Natural killer cell (primary cell): ENCODE measurements at regions not wholly inside any gene's neighbourhood (a gene's known extent, or its start where the extent isn't known, plus 50 kb on each side); places are given as distances from the start of the nearest gene placed in this dataset.

Experiments
- ATAC-seq, 3 donors: fragments of 150-1000 bp in 2 of 3; fragments of 200-7000 bp in 1 of 3; cut with Tn5 transposase; 1 replicate in 1 of 3; 2 replicates in 2 of 3; pipeline ENCODE4 v1.10.0; 2021; ENCODE audit warnings: mild to moderate bottlenecking in 2 of 3, moderate library complexity in 2 of 3
- DNase-seq, 2 donors: peaks; one replicate each; pipeline versions ENCODE4 v3.0.0 to v3.0.0-alpha.2; 2013 to 2021; ENCODE audit warnings: mixed read lengths in 1 of 2
- H3K27ac ChIP-seq: one replicate; pipeline ENCODE4 v1.5.1; 2013; ENCODE audit warnings: mild to moderate bottlenecking, low read length
- H3K27me3 ChIP-seq: one replicate; pipeline ENCODE4 v1.6.1; 2013; ENCODE audit warnings: low read length; ENCODE audit not compliant: control insufficient read depth, insufficient read depth
- H3K36me3 ChIP-seq: one replicate; pipeline ENCODE4 v1.6.1; 2013; ENCODE audit warnings: low read length; ENCODE audit not compliant: control insufficient read depth, insufficient read depth
- H3K4me1 ChIP-seq: one replicate; pipeline ENCODE4 v1.6.1; 2013; ENCODE audit warnings: low read length; ENCODE audit not compliant: control insufficient read depth, insufficient read depth
- H3K4me3 ChIP-seq: one replicate; pipeline ENCODE4 v1.5.1; 2013; ENCODE audit warnings: low read length
- H3K9me3 ChIP-seq: one replicate; pipeline ENCODE4 v1.6.1; 2013; ENCODE audit warnings: low read length; ENCODE audit not compliant: control insufficient read depth, insufficient read depth
- H3K27ac Mint-ChIP-seq, 2 donors: one replicate each; pipeline ENCODE4 v1.8.0; 2022; ENCODE audit warnings: mild to moderate bottlenecking in 2 of 2, mixed read lengths in 2 of 2, moderate library complexity in 1 of 2
- H3K27me3 Mint-ChIP-seq, 2 donors: one replicate each; pipeline ENCODE4 v1.8.0; 2022; ENCODE audit warnings: low read depth in 2 of 2, mixed read lengths in 2 of 2
- H3K36me3 Mint-ChIP-seq: one replicate; pipeline ENCODE4 v1.8.0; 2022; ENCODE audit warnings: mixed read lengths
- H3K4me1 Mint-ChIP-seq, 2 donors: one replicate each; pipeline ENCODE4 v1.8.0; 2022; ENCODE audit warnings: mixed read lengths in 2 of 2
- H3K4me3 Mint-ChIP-seq: one replicate; pipeline ENCODE4 v1.8.0; 2022; ENCODE audit warnings: mild to moderate bottlenecking, moderate library complexity, mixed read lengths
- H3K9me3 Mint-ChIP-seq, 2 donors: one replicate each; pipeline ENCODE4 v1.8.0; 2022; ENCODE audit warnings: mixed read lengths in 2 of 2
- CTCF ChIP-seq: fragments of 200-600 bp; IDR thresholded peaks from one replicate; pipeline ENCODE4 v1.8.0; 2022; ENCODE audit warnings: antibody characterized with exemption
- WGBS: methylation state at CpG from one replicate; pipeline ENCODE4 v1.1.7; 2013; ENCODE audit warnings: missing lambda C conversion rate; ENCODE audit not compliant: insufficient coverage; 5-methylcytosine and 5-hydroxymethylcytosine counted together
- intact Hi-C: fragments of 100-400 bp; cut with micrococcal nuclease; formaldehyde crosslinking; loops from one replicate; pipeline ENCODE4 v1.14.2; 2022

- Histone ChIP-seq H3K27me3 (no peaks in the 10 kb centered on the region), H3K4me1 (no peaks in the 10 kb centered on the region), H3K36me3 (no peaks in the 10 kb centered on the region), H3K27ac (no peak overlapping the region), H3K4me3 (no peak overlapping the region), H3K9me3 (no peaks in the 10 kb centered on the region)
- no peak overlapping the region for H3K4me3 Mint-ChIP-seq
- no CpG with 5 or more reads among the region's 2 CpGs for WGBS
- intact Hi-C loops: no loop called here
- H3K9me3 Mint-ChIP-seq: peaks cover 11 to 12% of the 10 kb centered on the region in 2 donors
- no peak for ATAC-seq
- H3K27me3 Mint-ChIP-seq: no peaks in the 10 kb centered on the region
- no peak overlapping the region for H3K27ac Mint-ChIP-seq
- DNase-seq: no peak
- TF ChIP-seq CTCF: no peak
- H3K4me1 Mint-ChIP-seq: no peaks in the 10 kb centered on the region
- H3K36me3 Mint-ChIP-seq: no peaks in the 10 kb centered on the region
Measured at GRCh38 chr16:60259956-60260355, 1525.8 kb upstream of the GOT2 start.

- 77% methylated on average over 3 of the region's 3 CpGs for WGBS
- no peak for TF ChIP-seq CTCF
- H3K9me3 ChIP-seq: peaks cover under 1% of the 10 kb centered on the region
- Mint-ChIP-seq H3K4me1 (no peaks in the 10 kb centered on the region), H3K9me3 (peaks cover 5 to 11% of the 10 kb centered on the region in 2 donors), H3K27ac (no peak overlapping the region), H3K36me3 (no peaks in the 10 kb centered on the region), H3K27me3 (no peaks in the 10 kb centered on the region), H3K4me3 (no peak overlapping the region)
- intact Hi-C loops: no loop called here
- no peak for DNase-seq
- H3K27me3 ChIP-seq: no peaks in the 10 kb centered on the region
- H3K27ac ChIP-seq: no peak overlapping the region
- no peaks in the 10 kb centered on the region for H3K36me3 ChIP-seq
- ATAC-seq: no peak
- H3K4me1 ChIP-seq: no peaks in the 10 kb centered on the region
- H3K4me3 ChIP-seq: no peak overlapping the region
Measured at GRCh38 chr16:60246086-60246485, 1512.0 kb upstream of the GOT2 start.

GRCh38 chr16:60241671-60242070 lies 1507.6 kb upstream of the GOT2 start:
- Mint-ChIP-seq H3K27ac (no peak overlapping the region), H3K27me3 (no peaks in the 10 kb centered on the region), H3K4me1 (no peaks in the 10 kb centered on the region), H3K9me3 (peaks cover 13 to 17% of the 10 kb centered on the region in 2 donors), H3K4me3 (no peak overlapping the region), H3K36me3 (peaks cover 6% of the 10 kb centered on the region)
- Histone ChIP-seq H3K9me3 (peaks cover 4% of the 10 kb centered on the region), H3K4me1 (no peaks in the 10 kb centered on the region), H3K27me3 (no peaks in the 10 kb centered on the region), H3K4me3 (no peak overlapping the region), H3K36me3 (no peaks in the 10 kb centered on the region), H3K27ac (no peak overlapping the region)
- WGBS: 100% methylated on average over 1 of the region's 1 CpG
- intact Hi-C loops: no loop called here
- no peak for TF ChIP-seq CTCF
- no peak for DNase-seq
- ATAC-seq: no peak

GRCh38 chr16:60230666-60231065 lies 1496.5 kb upstream of the GOT2 start:
- no peaks in the 10 kb centered on the region for H3K4me1 ChIP-seq
- Mint-ChIP-seq H3K27ac (no peak overlapping the region), H3K4me3 (no peak overlapping the region), H3K27me3 (no peaks in the 10 kb centered on the region), H3K9me3 (peaks cover 9 to 24% of the 10 kb centered on the region in 2 donors), H3K36me3 (no peaks in the 10 kb centered on the region), H3K4me1 (no peaks in the 10 kb centered on the region)
- ATAC-seq (no peak), DNase-seq (no peak)
- intact Hi-C loops: no loop called here
- H3K27ac ChIP-seq: no peak overlapping the region
- no peak overlapping the region for H3K4me3 ChIP-seq
- TF ChIP-seq CTCF: no peak
- H3K36me3 ChIP-seq: no peaks in the 10 kb centered on the region
- no peaks in the 10 kb centered on the region for H3K27me3 ChIP-seq
- H3K9me3 ChIP-seq: peaks cover 5% of the 10 kb centered on the region
- WGBS: 11% methylated on average over 2 of the region's 4 CpGs
